COLO668 (cell line): ENCODE measurements at regions not wholly inside any gene's neighbourhood (a gene's known extent, or its start where the extent isn't known, plus 50 kb on each side); places are given as distances from the start of the nearest gene placed in this dataset.
A peak's percentile ranks its signal among the peaks of the same experiment; 100 is the strongest.
"Not testable (repeated sequence)": the region's sequence is repeated elsewhere in the genome, so short reads cannot be mapped to it uniquely, and the experiment has no call there.

Source experiments
- DNase-seq: peaks from one replicate; lab custom pipeline; 2025; ENCODE audit not compliant: unreplicated experiment; lab: John Stamatoyannopoulos, UW

- no peak for DNase-seq
Measured at GRCh38 chr17:31629696-31630470, 229.2 kb downstream of the COPRS start.

GRCh38 chr17:31627960-31628359 is 231.1 kb downstream of the COPRS start:
- DNase-seq, result no peak

- peak; percentile 1 for DNase-seq
Measured at GRCh38 chr17:31623990-31624389, 232.5 kb downstream of the RAB11FIP4 start.

- DNase-seq, result no peak
Measured at GRCh38 chr17:31622500-31622899, 231.0 kb downstream of the RAB11FIP4 start.

GRCh38 chr17:31621566-31621965 is 230.1 kb downstream of the RAB11FIP4 start:
- DNase-seq, result no peak

- DNase-seq, result not testable (repeated sequence)
Measured at GRCh38 chr17:31611053-31611452, 219.6 kb downstream of the RAB11FIP4 start.

GRCh38 chr17:31609996-31610910 is 218.8 kb downstream of the RAB11FIP4 start:
- no peak for DNase-seq

- no peak for DNase-seq
Measured at GRCh38 chr17:31609331-31609730, 217.9 kb downstream of the RAB11FIP4 start.

- DNase-seq, result no peak
Measured at GRCh38 chr17:31608659-31609254, 217.3 kb downstream of the RAB11FIP4 start.

GRCh38 chr17:31605761-31606160 is 214.3 kb downstream of the RAB11FIP4 start:
- no peak for DNase-seq

- no peak for DNase-seq
Measured at GRCh38 chr17:31604936-31605335, 213.5 kb downstream of the RAB11FIP4 start.

- DNase-seq, result not testable (repeated sequence)
Measured at GRCh38 chr17:31600144-31600543, 208.7 kb downstream of the RAB11FIP4 start.

GRCh38 chr17:31598921-31599571 is 207.6 kb downstream of the RAB11FIP4 start:
- DNase-seq, result peak; percentile 45

GRCh38 chr17:31598399-31598782 is 206.9 kb downstream of the RAB11FIP4 start:
- DNase-seq, result no peak

- no peak for DNase-seq
Measured at GRCh38 chr17:31597646-31598398, 206.3 kb downstream of the RAB11FIP4 start.

- DNase-seq, result peak; percentile 60
Measured at GRCh38 chr17:31596382-31597323, 205.2 kb downstream of the RAB11FIP4 start.

GRCh38 chr17:31595666-31596381 is 204.3 kb downstream of the RAB11FIP4 start:
- DNase-seq, result no peak

- no peak for DNase-seq
Measured at GRCh38 chr17:31595076-31595475, 203.6 kb downstream of the RAB11FIP4 start.

- no peak for DNase-seq
Measured at GRCh38 chr17:31594416-31594815, 202.9 kb downstream of the RAB11FIP4 start.
